Progenitor cell of endocrine pancreas (in vitro differentiated cells): ENCODE measurements at regions not wholly inside any gene's neighbourhood (a gene's known extent, or its start where the extent isn't known, plus 50 kb on each side); places are given as distances from the start of the nearest gene placed in this dataset.
A peak's percentile ranks its signal among the peaks of the same experiment; 100 is the strongest.

Experiments used
- DNase-seq: peaks from one replicate; pipeline ENCODE4 v3.0.0; 2021; ENCODE audit warnings: low spot score; ENCODE audit not compliant: unreplicated experiment
- H3K27ac Mint-ChIP-seq: 2 replicates; pipeline ENCODE4 v1.8.0; 2021; ENCODE audit warnings: mild to moderate bottlenecking, moderate library complexity, mixed read lengths
- H3K27me3 Mint-ChIP-seq: 2 replicates; pipeline ENCODE4 v1.8.0; 2021; ENCODE audit warnings: mixed read lengths
- H3K36me3 Mint-ChIP-seq: 2 replicates; pipeline ENCODE4 v1.8.0; 2022; ENCODE audit warnings: mixed read lengths; ENCODE audit not compliant: insufficient read depth
- H3K4me1 Mint-ChIP-seq: 2 replicates; pipeline ENCODE4 v1.8.0; 2021; ENCODE audit warnings: low read depth, mixed read lengths
- H3K4me3 Mint-ChIP-seq: 2 replicates; pipeline ENCODE4 v1.8.0; 2021; ENCODE audit warnings: low read depth, mild to moderate bottlenecking, moderate library complexity, mixed read lengths
- H3K9me3 Mint-ChIP-seq: 2 replicates; pipeline ENCODE4 v1.8.0; 2021; ENCODE audit warnings: low read depth, mixed read lengths
- TF ChIP-seq, protein P1 (sequence below): fragments of 200-600 bp; sonication (generic); IDR thresholded peaks from one replicate; pipeline ENCODE4 v1.5.0; 2021; ENCODE audit warnings: antibody characterized with exemption, mild to moderate bottlenecking; ENCODE audit not compliant: unreplicated experiment

- Mint-ChIP-seq H3K4me1 (peaks cover 80% of the 10 kb centered on the region), H3K9me3 (no peaks in the 10 kb centered on the region)
These were observed 135.2 kb upstream of the HAAO start for GRCh38 chr2:42927334-42928160.

DNA sequence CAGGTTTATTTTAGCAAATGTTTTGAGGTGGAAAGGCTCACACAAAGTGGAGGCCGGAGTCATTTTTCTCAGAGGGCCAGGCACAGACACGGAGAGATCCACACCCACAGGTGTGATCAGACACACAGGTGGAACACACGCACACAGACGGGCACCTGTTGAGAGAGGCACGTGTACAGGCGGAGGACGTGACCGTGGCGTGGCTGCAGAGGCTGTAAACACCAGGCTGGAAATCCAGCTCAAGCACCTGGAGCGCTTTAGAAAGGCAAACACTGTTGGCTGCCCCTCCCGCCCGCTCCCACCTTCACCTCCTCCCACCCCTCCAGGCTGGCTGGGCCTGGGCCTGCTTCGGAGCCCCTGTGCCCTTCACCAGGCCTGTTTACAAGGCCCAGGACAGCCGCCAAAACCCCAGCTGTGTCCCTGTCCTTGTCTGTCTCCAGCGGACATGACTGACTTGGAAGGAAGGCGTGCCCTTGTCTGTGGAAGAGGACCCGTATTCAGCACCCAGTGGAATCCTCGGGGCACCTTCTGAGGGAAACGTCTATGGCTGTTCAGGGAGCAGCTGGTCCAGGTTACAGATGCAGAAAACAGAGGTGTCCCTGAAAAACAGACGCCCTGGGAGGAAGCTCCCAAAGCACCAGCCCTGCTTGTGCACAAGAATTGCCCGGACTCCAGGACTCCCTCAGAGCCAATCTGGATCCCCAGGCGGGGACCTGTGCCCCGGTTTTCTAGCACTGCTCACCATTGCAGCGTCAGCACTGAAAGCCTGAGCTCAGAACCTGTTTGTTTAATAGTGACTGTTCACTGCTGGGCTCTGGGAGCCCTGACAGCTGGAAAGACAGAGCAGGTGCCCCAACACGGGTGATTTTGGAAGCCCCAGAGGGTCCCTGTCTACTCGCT lies 134.3 kb upstream of the HAAO start:
- no peaks in the 10 kb centered on the region for H3K27me3 Mint-ChIP-seq
- peaks cover 79% of the 10 kb centered on the region for H3K4me1 Mint-ChIP-seq
- TF ChIP-seq, protein P1, sequence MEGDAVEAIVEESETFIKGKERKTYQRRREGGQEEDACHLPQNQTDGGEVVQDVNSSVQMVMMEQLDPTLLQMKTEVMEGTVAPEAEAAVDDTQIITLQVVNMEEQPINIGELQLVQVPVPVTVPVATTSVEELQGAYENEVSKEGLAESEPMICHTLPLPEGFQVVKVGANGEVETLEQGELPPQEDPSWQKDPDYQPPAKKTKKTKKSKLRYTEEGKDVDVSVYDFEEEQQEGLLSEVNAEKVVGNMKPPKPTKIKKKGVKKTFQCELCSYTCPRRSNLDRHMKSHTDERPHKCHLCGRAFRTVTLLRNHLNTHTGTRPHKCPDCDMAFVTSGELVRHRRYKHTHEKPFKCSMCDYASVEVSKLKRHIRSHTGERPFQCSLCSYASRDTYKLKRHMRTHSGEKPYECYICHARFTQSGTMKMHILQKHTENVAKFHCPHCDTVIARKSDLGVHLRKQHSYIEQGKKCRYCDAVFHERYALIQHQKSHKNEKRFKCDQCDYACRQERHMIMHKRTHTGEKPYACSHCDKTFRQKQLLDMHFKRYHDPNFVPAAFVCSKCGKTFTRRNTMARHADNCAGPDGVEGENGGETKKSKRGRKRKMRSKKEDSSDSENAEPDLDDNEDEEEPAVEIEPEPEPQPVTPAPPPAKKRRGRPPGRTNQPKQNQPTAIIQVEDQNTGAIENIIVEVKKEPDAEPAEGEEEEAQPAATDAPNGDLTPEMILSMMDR = no peak
- DNase-seq = no peak
- peak overlapping the region; percentile 96 for H3K27ac Mint-ChIP-seq
- H3K4me3 Mint-ChIP-seq = peak overlapping the region; percentile 8
- H3K9me3 Mint-ChIP-seq = no peaks in the 10 kb centered on the region
- no peaks in the 10 kb centered on the region for H3K36me3 Mint-ChIP-seq

More at GRCh38 chr2:42927334-42928160, 135.2 kb upstream of the HAAO start:
- DNase-seq = no peak
- peak overlapping the region; percentile 28 for H3K4me3 Mint-ChIP-seq
- no peaks in the 10 kb centered on the region for H3K27me3 Mint-ChIP-seq
- H3K27ac Mint-ChIP-seq = peak overlapping the region; percentile 96
- H3K36me3 Mint-ChIP-seq = no peaks in the 10 kb centered on the region
- TF ChIP-seq, protein P1 = no peak

DNA sequence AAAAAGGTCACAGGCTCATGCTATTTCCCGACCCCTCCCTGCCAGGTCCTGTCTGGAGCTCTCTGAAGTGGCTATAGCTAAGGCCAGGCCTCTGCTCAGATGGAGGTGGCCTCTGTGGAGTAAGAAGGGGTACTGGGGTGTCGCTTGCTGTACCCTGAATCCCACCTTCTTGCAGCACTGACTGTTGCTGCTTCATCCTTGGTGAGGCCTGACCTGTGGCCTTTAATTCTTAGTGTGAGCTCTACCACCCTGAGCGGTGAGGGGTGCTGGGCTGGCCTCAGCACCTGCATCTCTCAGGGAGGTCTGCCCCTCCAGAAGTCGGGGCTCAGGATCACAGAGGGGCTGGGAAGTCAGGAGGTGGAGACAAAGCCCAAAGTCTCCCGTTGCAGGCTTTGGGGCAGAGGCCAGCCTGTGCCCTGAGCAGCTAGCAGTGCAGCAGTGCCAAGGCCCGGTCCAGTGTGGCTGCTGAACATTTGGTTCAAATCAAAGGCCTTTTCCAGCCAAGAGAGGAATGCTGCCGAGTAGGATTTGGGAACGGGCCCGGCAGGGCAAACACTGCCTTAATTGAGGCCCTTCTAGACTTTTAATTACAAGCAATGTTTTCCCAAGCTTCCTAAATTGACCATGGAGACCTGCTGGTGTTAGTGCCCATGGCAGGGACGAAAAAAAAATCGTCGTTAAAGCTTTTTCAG lies 133.5 kb upstream of the HAAO start:
- H3K27me3 Mint-ChIP-seq = no peaks in the 10 kb centered on the region
- peak overlapping the region; percentile 96 for H3K27ac Mint-ChIP-seq
- TF ChIP-seq, protein P1 = no peak
- no peak for DNase-seq
- no peaks in the 10 kb centered on the region for H3K36me3 Mint-ChIP-seq
- H3K9me3 Mint-ChIP-seq = no peaks in the 10 kb centered on the region
- H3K4me1 Mint-ChIP-seq = peaks cover 77% of the 10 kb centered on the region
- H3K4me3 Mint-ChIP-seq = peak overlapping the region; percentile 8

- peak overlapping the region; percentile 30 for H3K4me3 Mint-ChIP-seq
- no peak for DNase-seq
- H3K36me3 Mint-ChIP-seq = no peaks in the 10 kb centered on the region
- H3K27me3 Mint-ChIP-seq = no peaks in the 10 kb centered on the region
- TF ChIP-seq, protein P1 = no peak
- H3K4me1 Mint-ChIP-seq = peaks cover 67% of the 10 kb centered on the region
- no peaks in the 10 kb centered on the region for H3K9me3 Mint-ChIP-seq
- peak overlapping the region; percentile 96 for H3K27ac Mint-ChIP-seq
These were observed 132.1 kb upstream of the HAAO start for GRCh38 chr2:42924418-42924886.
